ENCODE measurements at regions not wholly inside any gene's neighbourhood (a gene's known extent, or its start where the extent isn't known, plus 50 kb on each side); places are given as distances from the start of the nearest gene placed in this dataset.

DNA sequence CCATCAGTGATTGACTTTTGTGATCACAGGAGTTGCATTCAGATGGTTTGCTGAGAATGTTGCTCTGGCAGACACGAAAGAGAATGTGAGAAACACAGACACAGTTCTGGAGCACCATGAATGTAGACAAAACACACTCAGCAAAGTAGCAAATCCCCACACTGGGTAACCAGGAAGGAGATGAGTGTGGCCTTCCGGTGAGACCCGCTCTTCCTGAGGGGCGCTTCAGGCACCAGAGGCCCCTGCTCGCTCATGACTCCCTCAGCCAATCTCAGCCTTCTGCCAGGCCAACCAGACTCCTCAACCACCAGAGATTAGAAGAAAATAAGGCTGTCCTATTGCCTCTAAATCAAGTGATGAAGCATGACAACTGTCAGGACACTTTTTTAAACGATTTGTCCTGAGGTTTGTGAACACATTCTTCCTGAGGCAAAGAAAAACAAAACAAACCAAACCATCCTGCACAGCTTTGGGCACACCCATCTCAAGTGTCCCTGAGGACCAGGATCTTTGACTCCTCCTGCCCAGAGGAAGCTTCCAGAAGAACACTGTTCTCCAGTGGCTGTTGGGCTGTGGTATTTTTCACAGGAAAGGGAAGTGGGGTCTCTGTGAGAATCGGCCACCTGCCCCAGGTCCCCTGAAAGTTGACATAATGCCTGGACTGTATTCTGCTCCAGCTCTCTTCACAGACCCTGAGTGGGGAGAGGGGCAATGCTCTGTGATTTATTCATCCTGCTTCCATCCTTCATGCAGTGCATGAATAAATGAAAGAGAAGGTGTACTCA, 152.8 kb downstream of the BCL11A start:
- peak; percentile 68 for DNase-seq

DNA sequence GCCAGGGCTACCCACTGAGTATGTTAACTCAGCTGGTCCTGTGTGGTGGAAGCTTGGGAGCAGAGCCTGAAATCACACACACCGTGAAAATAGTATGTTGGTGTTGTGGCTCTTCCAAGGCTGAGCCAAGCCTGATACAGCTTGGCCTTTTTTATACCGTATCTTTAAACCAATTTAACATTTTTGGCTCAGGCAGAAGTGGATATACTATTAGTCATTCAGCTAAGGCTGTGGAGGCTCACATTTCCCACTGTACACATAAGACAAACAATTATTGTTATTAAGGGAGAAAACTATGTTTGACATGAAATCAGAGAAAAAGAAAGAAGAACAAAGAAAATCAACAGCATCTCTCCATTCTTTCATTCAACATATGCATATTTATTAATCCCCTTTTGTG, 159.0 kb downstream of the BCL11A start:
- DNase-seq = peak; percentile 69

DNA sequence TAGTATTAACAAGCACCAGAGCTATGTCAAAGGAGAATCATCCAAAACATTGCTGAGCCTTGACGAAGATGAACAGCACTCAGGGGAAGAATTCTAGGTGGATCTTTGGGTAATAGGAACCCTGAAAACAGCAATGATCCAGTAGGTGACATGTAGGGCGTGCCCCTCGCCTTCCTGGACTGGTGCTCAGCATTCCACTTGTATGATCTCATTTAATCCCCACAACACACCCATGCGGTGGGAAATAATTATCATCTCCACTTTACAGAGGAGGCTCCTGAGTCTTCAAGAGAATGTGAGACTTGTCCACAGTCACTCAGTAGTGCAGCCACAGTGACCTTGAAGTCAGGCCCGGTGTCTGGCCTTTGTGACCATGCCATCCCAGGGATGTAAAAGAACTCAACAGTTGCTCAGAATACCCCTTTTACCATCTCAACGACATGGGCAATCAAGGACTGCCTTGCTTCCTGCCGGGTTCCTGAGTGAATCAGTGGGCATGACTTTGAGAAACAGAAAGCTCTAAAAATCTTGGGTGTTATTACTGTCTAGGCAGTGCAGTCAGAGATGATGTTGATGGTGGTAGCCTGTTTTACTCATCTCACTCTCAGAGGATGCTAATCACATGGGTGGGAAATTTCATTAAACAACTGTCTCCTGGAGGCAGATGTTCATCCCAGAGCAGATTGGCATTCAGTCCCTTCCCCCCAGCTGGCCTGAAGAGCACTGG, 161.6 kb downstream of the BCL11A start:
- DNase-seq = peak; percentile 28

DNA sequence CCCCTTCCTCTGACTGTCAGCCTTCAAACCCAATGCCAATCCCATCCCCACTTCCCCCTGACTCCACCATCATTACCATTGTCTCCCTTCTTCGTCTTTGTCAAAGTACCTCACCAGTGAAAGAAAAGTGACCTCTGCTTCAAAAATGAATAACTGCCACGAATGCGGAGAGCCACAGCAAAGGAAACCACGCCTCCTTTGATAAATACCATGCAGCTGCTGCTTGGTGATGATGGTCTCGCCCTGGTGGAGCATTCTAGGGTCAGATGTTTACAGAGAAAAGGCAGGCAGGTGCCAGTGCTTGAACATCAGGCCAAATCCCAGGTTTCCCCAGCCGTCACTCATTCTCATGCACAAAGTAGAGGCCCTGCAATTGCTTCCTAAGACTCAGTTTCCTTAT, 162.2 kb downstream of the BCL11A start:
- DNase-seq = no peak

DNA sequence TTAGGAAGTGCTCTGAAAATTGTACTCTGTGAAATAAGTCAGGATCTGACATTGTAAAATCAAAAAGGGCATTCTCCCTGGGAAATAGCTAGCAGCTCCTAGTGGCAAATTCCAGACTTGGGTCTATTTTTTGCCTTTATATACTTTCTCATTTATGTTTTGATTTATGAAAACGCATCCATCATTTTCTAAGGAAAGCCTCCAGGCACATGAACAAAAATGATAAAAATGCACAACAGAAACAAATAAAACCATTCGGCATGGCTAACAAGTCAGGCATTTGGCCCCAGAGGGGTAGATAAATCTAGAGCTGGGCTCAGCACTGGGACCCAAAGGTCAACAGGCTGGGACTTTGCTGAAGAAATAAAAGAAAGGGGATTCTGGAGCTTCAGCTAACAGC, 167.0 kb downstream of the BCL11A start:
- DNase-seq = peak; percentile 89

DNA sequence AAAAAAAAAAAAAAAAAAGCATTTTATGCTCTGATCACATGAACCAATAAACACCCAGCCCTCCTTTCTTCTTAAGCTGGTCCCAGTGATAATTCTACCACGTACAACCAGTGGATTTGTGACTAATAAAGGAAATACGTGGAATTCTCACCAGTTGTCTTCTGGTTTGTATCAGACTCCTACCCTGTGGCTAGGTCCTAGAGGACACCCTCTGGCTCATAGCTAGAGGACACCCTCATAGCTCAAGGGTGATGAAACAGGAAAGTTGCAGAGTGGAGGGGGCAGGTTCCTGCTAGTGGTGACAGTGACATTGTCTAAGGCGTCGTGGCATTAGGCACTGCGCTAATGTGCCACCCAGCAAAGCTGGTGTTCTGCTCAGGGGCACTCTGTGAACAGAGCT, 167.8 kb downstream of the BCL11A start:
- DNase-seq = peak; percentile 96

DNA sequence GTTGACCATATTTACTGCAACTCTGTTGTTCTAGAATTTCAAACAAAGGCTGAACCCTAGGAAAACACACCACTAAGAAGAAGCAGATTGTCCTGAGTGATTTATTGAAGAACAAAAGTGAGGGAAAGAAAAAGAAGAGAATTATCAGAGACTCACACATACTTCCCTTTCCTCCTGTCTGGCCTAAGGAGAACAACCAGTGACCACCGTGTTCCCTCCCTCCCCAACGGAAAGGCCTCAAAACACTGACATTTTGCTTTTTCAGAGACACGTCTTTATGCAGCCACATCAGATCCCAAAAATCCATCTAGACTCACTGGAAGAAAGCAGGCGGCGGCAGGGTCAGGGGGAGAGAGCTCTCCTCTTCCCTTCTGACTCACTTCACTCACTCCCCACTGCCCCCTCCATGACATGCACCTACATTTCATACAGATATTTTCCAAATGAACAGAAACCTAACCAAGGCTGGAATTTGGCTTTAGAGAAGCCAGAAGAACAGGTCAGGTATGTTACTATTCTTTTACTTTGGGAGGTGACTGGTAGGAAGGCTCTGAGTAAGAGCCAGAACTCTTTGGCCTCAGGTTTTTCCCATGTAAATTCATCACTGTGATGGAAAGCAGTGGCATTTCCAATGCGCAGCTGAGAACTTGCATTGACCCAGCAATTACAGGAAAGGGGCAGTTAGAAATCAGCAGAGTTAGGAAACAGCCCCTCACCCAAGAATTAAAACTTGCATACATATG, 169.9 kb downstream of the BCL11A start:
- DNase-seq = no peak

DNA sequence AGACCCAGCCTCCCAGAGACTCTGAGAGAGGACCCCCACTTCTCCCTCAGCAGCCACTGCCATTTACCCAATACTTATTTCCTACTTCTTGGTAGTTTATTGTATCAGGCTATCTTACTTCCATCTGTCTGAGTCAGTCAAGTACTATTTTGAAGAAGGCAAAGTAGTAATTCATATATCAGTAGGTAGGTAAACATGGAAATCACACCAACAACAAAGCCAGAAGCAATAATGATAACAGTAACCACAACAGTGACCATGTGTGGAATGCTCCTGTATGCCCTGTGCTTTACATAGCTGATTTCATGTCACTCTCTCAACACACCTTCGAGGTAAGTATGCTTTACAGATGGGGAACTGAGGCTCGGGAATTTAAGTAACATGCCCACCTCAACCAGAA, 173.0 kb downstream of the BCL11A start:
- DNase-seq = no peak

DNA sequence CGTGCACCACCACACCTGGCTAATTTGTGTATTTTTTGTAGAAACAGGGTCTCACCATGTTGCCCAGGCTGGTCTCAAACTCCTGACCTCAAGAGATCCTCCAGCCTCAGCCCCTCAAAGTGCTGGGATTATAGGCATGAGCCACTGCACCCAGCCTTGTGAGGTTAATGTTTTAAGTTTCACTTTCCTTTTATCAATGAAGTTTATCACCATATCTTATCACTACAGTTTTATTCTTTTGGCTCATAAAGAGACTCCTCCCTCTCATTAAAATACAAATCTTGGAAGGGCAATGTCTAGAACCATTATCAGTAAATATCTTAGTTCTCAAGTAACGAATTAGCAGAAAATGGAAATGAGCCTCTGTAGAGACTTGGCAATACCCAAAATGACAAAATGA, 173.8 kb downstream of the BCL11A start:
- no peak for DNase-seq

DNA sequence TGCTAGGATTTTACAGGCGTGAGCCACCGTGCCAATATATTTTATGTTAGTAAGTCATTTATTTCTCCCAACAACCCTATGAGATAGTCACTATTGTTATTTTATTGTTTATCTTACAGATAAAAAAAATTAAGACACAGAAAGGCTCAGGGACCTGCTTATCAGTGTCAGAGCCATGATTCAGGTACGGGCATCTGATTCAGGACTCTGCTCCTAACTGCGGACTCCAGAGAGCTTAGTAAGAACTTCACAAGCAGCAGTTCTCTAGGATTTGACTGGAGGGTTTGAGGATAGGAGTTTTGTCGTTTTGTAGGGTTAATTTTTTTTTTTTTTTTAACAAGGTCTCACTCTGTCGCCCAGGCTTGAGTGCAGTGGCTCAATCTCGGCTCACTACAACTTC, 174.2 kb downstream of the BCL11A start:
- DNase-seq = no peak

DNA sequence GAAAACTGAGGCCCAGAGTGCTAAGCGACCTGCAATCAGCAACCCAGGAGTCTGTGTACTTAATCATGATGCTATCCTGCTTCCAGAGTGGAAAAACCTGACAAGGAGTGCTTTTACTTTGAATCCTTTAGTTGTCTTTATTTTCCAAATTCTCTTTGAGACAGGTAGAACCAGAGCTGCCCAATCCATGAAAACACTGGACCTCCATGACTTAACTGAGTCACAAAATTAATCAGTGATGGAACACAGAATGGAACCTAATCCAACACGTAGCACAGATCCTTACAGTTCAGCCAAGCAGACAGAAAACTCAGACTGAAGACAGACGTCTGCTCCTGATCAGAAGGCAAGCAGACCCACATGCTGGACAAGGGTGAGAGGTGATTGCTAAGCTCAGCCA, 175.6 kb downstream of the BCL11A start:
- no peak for DNase-seq

DNA sequence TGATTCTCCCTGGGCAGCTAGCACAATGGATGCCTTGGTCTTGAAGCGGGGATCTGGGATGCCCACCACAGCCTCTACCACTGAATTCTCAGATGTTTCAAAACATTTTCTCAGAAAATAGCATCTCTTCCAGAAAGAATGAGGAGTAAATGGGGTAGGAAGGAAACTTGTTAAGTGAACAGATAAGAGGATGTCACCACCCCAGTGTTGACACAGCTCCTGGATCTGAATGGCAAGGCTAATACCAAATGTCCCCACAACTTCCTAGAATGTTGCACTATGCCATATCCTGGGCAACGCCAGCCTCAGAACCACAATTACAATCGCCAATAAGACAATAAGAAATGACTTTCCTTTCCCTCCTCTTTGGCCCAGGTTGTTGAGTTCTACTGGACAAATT, 177.2 kb downstream of the BCL11A start:
- no peak for DNase-seq

DNA sequence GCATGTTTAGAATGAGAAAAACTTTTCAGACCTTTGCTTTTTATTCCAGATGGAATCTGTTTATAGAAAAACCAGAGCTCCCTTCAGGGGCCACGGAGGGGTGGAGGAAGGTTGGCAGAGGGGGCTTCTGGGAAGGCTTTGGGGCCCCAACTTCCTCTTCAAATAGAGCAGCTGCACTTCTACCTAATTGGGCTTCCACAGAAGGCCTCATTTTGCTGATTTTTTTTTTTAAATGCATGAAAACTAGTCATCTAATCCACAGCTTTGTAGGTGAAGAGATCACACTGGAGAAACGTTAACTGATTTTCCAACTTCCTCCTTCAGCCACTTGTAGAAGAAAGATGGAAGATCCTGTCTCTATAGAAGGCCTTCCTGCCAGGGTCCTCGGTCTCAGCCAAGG, 181.8 kb downstream of the BCL11A start:
- no peak for DNase-seq

DNA sequence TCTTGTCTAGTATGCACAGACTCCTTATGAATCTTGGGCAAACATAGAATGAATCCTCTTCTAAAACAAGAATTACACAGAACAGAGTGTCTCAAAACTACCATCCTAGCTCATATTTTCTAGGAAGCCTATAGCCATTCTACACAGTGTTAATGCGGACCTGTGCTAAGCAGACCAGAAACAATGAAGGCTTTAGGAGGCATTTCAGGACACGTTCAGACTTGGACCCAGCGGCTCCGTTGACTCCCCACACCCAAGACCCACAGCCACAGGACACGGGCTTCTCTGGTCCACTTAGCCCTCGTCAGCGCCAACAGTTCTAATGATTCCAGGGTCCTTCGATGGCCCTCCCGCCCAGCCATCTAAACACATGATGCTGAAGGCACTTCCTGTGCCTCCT, 182.2 kb downstream of the BCL11A start:
- DNase-seq = no peak

DNA sequence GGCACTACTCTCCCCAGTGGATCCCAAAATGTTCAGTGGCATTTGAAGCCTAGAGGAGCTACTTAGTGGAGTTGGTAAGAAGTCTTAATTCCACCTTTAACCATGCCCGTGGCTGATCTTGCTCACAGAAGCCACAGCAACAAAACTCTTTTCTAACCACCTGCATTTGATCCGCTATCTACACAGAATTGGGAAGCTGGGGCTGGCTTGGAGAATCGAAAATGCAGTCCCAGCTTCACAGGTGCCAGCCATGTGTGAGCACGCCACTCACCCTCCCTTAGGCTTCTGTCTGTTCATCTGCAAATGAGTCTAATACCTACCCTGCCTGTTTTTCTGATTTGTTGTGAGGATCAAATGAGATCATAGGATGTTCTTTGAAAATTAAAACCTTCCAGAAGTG, 182.6 kb downstream of the BCL11A start:
- DNase-seq = no peak

DNA sequence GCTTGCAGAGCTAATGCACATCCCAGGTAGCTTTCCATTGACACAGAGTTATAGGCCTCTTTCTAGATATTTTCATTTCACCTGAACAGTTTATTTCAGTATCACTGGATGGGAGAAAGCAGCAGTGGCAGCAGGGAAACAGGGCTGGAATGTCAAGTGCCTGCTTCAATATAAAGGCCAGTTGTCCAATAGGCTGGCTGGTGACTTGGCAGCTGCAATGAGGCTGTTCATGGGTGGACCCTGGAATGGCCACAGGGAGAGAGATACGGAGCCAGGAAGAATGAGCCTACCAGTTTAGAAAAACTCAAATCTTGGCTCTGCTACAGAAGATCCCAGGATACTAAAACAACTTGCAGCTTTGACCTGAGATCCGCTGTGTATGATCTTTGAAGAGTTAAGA, 185.0 kb downstream of the BCL11A start:
- DNase-seq = no peak

DNA sequence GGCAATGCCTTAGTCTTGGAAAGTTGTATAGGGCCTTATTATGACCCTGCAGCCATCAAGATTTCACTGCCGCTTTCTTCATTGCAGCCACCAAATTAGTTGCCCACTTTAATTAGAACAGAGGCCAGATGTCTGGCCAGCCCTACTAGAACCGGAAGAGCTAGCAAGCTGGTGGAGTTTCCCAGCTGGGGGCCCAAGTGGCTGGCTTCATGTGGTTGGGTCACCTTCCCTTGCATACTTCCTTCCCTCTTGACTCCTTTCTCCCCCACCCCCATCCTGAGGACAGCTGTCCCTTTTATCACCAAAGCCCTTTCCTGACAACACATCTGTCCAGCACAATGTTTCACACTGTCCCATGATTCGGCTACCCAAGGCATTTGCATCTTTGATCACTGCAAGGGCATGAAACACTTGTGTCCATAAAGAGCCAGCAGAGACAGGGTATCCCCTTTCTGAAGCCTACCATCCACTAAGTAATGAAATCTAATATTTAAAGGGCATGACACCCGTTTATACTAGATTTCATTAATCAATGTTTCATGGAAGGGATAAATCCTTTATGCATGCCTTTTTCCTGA, 187.2 kb downstream of the BCL11A start:
- no peak for DNase-seq

DNA sequence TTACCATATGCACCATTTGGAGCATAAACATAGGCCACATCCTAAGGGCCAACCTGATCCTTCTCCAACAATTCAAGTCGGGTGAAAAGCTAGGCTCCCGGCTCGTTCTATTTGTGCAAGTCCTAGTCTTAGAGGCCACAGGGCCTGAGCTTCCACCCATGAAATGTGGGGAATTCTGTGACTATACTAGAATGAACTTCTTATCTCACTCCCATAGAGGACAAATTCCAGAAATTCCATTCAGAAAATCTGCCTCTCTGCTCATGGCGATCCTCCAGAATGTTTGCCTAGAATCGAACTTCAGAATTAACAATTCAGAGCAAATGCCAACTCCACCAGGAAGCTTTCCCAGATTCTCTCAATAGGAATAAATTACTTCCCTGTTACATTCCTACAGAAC, 187.9 kb downstream of the BCL11A start:
- peak; percentile 77 for DNase-seq

DNA sequence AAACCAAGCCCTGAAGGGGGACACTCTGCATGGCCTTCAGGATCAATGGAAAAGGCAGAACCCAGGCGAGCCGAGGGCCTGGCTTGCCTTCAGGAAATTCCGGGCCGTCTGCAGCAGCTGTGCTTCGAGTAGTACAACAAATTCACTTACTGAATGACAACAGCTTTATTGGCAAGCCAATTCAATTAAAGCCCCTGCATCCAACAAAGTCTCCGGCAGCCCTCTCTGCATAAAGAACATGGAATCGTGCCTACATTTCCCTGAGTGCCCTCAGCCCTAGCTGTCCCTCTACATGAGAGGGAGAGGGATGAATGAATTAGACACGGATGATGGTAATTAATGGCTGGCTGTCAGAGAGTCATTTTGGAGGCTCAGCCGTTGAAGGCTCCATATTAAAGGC, 189.0 kb downstream of the BCL11A start:
- no peak for DNase-seq

DNA sequence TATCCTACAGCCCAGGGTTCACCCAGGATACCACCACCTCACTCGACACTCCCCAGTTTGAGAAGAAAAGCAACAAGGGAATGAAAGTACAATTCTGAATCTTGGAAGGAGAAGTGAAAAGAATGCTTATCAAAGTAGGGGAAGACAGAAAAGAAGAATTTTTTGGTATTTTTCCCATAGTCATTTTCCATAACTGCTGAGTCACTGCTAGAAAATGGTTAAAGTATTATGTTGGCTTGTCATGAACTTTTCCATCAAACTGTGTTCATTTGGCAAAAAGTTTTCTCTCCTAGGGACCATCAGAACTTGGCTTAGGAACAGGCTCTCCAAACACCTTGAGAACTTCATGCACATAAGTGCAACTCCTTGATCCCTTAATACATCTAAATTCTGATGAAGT, 192.0 kb downstream of the BCL11A start:
- DNase-seq = peak; percentile 25

DNA sequence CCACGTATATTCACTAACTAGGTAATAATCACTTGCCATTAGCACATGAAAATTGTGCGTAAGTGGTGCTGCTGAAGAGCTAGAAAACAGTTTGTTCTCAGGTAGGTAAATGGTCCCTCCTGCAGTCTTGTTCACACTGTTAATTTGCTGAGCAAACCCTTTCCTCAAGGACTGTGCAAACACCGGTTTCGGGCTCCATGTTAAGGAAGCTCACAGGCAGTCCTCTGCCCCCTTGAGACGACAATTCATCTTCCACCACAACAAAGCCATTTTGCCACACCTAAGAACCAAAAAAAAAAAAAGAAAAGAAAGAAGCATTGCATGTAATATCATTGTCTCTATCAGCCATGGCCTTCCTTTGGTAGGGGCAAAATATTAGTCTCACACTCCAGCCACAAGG, 193.9 kb downstream of the BCL11A start:
- no peak for DNase-seq

DNA sequence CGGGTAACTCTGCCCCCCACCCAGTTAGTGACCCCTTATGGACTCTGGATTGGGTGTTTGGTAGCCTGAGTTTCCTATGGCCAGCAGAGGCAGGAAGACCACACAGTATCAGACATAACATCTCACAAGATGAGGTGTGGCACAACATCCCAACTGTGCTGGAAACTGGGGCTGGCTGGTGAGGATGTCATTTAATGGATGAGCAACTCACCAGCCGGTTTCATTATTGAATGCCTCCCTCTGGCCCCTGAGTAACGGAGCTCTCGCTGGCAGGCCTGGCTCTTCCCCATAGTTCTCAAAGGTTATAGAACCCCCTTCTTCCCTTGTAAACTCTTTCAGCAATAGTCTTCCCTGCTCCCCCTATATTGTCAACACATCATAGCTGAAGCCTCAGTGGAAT, 195.0 kb downstream of the BCL11A start:
- no peak for DNase-seq

DNA sequence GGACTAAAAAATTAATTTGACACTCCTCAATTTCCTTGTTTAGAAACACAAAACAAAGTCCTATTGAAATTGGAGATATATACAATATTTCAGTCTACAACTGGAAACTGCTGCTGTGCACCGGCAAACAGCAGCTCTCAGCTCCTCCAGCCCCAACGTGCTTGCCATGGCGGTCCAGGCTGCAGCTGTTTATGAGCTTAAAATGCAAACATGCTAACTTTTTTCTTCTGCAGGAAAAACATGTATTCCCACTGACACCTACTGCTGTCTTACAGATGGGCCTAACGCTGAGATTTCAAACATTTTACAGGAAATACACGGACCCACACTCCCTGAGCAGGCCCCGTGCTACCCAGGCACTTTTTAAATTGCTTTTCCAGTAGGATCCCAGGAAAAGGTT, 195.5 kb downstream of the BCL11A start:
- DNase-seq = no peak

Measured in fibroblast of skin of back (primary cell).